Fibroblast of villous mesenchyme (primary cell): ENCODE measurements at regions not wholly inside any gene's neighbourhood (a gene's known extent, or its start where the extent isn't known, plus 50 kb on each side); places are given as distances from the start of the nearest gene placed in this dataset.
"Not testable (repeated sequence)": the region's sequence is repeated elsewhere in the genome, so short reads cannot be mapped to it uniquely, and the experiment has no call there.

Experiments
- DNase-seq: peaks from one replicate; pipeline ENCODE4 v3.0.0-alpha.2; 2010; ENCODE audit warnings: low read depth
- H3K4me3 ChIP-seq: 2 replicates; pipeline ENCODE4 v1.5.1; 2011; ENCODE audit warnings: low read depth, mild to moderate bottlenecking, low read length
- TF ChIP-seq, protein P1 (sequence below): IDR thresholded peaks from 2 replicates; pipeline ENCODE4 v1.5.1; 2012; ENCODE audit warnings: low read depth, mild to moderate bottlenecking, low read length; ENCODE audit not compliant: insufficient read depth

GRCh38 chr7:68699090-68699711 lies 899.1 kb upstream of the AUTS2 start:
- TF ChIP-seq, protein P1, sequence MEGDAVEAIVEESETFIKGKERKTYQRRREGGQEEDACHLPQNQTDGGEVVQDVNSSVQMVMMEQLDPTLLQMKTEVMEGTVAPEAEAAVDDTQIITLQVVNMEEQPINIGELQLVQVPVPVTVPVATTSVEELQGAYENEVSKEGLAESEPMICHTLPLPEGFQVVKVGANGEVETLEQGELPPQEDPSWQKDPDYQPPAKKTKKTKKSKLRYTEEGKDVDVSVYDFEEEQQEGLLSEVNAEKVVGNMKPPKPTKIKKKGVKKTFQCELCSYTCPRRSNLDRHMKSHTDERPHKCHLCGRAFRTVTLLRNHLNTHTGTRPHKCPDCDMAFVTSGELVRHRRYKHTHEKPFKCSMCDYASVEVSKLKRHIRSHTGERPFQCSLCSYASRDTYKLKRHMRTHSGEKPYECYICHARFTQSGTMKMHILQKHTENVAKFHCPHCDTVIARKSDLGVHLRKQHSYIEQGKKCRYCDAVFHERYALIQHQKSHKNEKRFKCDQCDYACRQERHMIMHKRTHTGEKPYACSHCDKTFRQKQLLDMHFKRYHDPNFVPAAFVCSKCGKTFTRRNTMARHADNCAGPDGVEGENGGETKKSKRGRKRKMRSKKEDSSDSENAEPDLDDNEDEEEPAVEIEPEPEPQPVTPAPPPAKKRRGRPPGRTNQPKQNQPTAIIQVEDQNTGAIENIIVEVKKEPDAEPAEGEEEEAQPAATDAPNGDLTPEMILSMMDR: no peak
- H3K4me3 ChIP-seq: no peak overlapping the region
- no peak for DNase-seq

DNA sequence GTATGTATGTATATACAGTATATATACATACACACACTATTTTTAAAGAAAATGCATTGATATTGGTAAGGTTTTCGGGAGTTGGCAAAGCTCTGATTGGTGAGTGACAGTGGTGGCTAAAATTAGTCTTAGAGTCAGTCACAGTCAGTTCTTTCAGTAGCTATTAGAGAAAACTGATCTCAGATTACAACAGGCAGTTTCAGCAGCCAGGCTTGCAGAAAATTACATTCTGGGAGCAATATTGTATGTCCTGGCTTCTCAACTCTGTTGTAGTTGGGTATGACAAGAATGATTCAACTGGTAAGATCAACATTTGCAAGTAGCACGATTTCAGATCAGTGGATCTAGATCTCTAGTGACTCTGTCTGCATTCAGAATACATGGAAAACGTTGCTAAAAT lies 897.9 kb upstream of the AUTS2 start:
- no peak for DNase-seq
- H3K4me3 ChIP-seq: no peak overlapping the region
- TF ChIP-seq, protein P1: no peak

DNA sequence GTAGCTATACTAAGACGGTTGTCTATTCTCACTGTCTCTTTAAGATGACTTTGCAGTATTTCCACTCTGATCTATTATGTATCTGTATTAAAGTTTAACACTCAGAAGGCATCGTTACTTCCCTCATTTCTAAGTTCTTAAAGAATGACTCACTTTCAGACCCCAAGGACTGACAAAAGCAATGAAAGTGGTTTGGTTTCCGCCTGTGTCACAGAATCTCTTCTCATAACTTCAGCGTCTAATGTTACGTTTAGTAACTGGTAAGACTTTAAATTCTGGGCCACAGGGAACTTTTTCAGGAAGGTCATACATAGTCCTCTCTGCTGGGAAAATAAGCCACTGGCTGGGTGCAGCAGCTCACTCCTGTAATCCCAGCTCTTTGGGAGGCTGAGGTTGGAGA lies 892.0 kb upstream of the AUTS2 start:
- TF ChIP-seq, protein P1: no peak

GRCh38 chr7:68707159-68707558 lies 891.1 kb upstream of the AUTS2 start:
- no peak for DNase-seq
- no peak overlapping the region for H3K4me3 ChIP-seq
- TF ChIP-seq, protein P1: no peak

More for the DNA sequence above, 892.0 kb upstream of the AUTS2 start:
- peak; percentile 16 for DNase-seq
- H3K4me3 ChIP-seq: no peak overlapping the region

DNA sequence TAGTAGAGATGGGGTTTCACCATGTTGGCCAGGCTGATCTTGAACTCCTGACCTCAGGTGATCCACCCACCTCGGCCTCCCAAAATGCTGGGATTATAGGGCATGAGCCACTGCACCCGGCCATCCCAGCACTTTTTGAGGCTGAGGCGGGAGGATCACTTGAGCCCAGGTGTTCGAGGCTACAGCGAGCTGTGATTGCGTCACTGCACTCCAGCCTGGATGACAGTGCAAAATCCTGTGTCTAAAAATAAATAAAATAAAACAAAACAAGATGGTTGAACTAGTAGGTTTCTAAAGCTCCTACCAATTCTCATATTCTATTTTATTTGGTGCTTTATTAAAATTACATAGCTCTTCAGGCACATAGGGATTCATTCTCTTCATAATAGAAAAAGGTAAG lies 890.3 kb upstream of the AUTS2 start:
- TF ChIP-seq, protein P1: no peak
- no peak overlapping the region for H3K4me3 ChIP-seq
- DNase-seq: no peak

DNA sequence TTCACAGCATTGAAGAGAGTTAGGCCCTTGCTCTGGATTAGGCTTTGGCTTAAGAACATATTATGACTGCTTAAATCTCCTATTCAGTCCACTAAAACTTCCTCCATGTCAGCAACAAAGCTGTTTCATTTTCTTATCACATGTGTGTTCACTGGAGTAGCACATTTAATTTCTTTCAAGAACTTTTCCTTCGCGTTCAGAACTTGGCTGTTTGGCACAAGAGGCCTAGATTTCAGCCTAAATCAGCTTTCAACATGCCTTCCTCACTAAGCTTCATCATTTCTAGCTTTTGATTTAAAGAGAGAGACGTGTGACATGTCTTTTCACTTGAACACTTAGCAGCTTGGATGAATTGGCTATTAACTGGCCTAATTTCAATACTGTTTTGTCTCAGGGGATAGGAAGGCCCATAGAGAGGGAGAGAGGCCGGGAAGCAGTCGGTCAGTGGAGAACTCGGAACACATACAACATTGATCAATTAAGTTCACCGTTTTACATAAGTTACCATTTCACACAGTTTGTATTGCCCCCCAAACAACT lies 885.2 kb upstream of the AUTS2 start:
- DNase-seq: no peak
- no peak overlapping the region for H3K4me3 ChIP-seq
- TF ChIP-seq, protein P1: no peak

DNA sequence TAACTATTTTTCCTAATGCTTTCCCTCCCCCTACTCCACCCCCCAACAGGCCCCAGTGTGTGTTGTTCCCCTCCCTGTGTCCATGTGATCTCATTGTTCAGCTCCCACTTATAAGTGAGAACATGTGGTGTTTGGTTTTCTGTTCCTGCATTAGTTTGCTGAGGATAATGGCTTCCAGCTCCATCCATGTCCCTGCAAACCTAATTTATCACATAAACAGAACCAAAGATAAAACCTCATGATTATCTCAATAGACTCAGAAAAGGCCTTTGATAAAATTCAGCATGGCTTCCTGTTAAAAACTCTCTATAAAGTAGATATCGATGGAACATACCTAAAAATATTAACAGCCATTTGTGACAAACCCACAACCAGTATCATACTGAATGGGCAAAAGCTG lies 884.1 kb upstream of the AUTS2 start:
- not testable (repeated sequence) for DNase-seq, H3K4me3 ChIP-seq
